HEK293 (cell line): ENCODE measurements at regions not wholly inside any gene's neighbourhood (a gene's known extent, or its start where the extent isn't known, plus 50 kb on each side); places are given as distances from the start of the nearest gene placed in this dataset.

Source experiments
- CTCF ChIP-seq: fragments of 450-650 bp; formaldehyde crosslinking; IDR thresholded peaks from 2 replicates; pipeline ENCODE4 v1.5.1; 2016; ENCODE audit warnings: missing biosample characterization, missing genetic modification characterization
- ZNF138 ChIP-seq: fragments of 450-650 bp; formaldehyde crosslinking; IDR thresholded peaks from 2 replicates; pipeline ENCODE4 v1.5.1; 2016; ENCODE audit warnings: missing biosample characterization, missing genetic modification characterization, borderline replicate concordance
- ZNF146 ChIP-seq: fragments of 450-650 bp; formaldehyde crosslinking; IDR thresholded peaks from 2 replicates; pipeline ENCODE4 v1.5.1; 2016; ENCODE audit warnings: missing biosample characterization, missing genetic modification characterization
- ZNF157 ChIP-seq: fragments of 450-650 bp; formaldehyde crosslinking; IDR thresholded peaks from 2 replicates; pipeline ENCODE4 v1.5.1; 2016; ENCODE audit warnings: missing biosample characterization, missing genetic modification characterization
- ZNF26 ChIP-seq: fragments of 450-650 bp; formaldehyde crosslinking; IDR thresholded peaks from 2 replicates; pipeline ENCODE4 v1.5.1; 2016; ENCODE audit warnings: missing biosample characterization, missing genetic modification characterization
- ZNF292 ChIP-seq: fragments of 450-650 bp; formaldehyde crosslinking; IDR thresholded peaks from 2 replicates; pipeline ENCODE4 v1.5.1; 2016; ENCODE audit warnings: low read depth, missing biosample characterization, missing genetic modification characterization, borderline replicate concordance
- ZNF350 ChIP-seq: fragments of 450-650 bp; formaldehyde crosslinking; IDR thresholded peaks from 2 replicates; pipeline ENCODE4 v1.5.0; 2017; ENCODE audit warnings: missing biosample characterization, mild to moderate bottlenecking, missing genetic modification characterization
- ZNF362 ChIP-seq: fragments of 450-650 bp; formaldehyde crosslinking; IDR thresholded peaks from 2 replicates; pipeline ENCODE4 v1.5.1; 2016; ENCODE audit warnings: missing biosample characterization, missing genetic modification characterization
- ZNF791 ChIP-seq: fragments of 450-650 bp; formaldehyde crosslinking; IDR thresholded peaks from 2 replicates; pipeline ENCODE4 v1.5.1; 2016; ENCODE audit warnings: missing biosample characterization, missing genetic modification characterization

DNA sequence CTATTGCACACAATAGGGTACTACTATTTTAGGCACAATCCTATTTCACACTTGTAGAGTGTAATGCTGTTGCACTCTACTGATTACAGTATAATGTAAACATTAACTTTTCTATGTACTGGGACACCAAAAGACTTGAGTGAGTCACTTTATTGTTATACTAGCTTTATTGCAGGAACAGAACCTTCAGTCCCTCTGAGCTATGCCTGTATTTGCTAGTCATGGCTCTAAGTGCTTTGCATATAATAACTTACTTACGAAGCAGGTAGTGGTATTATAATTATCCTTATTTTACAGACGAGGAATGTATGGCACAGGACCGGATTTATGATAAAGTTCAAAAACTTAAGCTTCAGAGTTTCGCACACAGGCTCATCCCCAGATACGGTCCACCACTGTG lies 106.6 kb upstream of the SLC6A6 start:
- TF ChIP-seq ZNF146: no peak
- no peak for TF ChIP-seq ZNF26 (tag by site-specific recombination)
- TF ChIP-seq ZNF138: no peak
- no peak for TF ChIP-seq CTCF (tag by site-specific recombination)
- no peak for TF ChIP-seq ZNF791 (tag by site-specific recombination)
- no peak for TF ChIP-seq ZNF157 (tag by site-specific recombination)
- no peak for TF ChIP-seq ZNF350 (tag by site-specific recombination)
- no peak for TF ChIP-seq ZNF362 (tag by site-specific recombination)
- no peak for TF ChIP-seq ZNF292 (tag by site-specific recombination)
